H1 (cell line): ENCODE measurements at regions not wholly inside any gene's neighbourhood (a gene's known extent, or its start where the extent isn't known, plus 50 kb on each side); places are given as distances from the start of the nearest gene placed in this dataset.

Experiments
- CHD7 ChIP-seq: fragments of 300-600 bp; sonication (generic); IDR thresholded peaks from 2 replicates; pipeline ENCODE4 v1.7.1; 2012; ENCODE audit warnings: low read length, moderate library complexity, mild to moderate bottlenecking, inconsistent platforms; ENCODE audit not compliant: insufficient replicate concordance

- no peak for TF ChIP-seq CHD7
Observed at GRCh38 chr6:156098839-156099238, 643.2 kb upstream of the NOX3 start (continued).
